Nephron (organoid): ENCODE measurements at regions not wholly inside any gene's neighbourhood (a gene's known extent, or its start where the extent isn't known, plus 50 kb on each side); places are given as distances from the start of the nearest gene placed in this dataset.

Experiments used
- H3K27ac Mint-ChIP-seq, 3 experiments: 2 replicates each; pipeline ENCODE4 v1.8.0; 2020; ENCODE audit warnings: mixed read lengths in 3 of 3, mild to moderate bottlenecking in 2 of 3, moderate library complexity in 1 of 3
- H3K27me3 Mint-ChIP-seq: 2 replicates; pipeline ENCODE4 v1.8.0; 2021; ENCODE audit warnings: low read depth, mild to moderate bottlenecking, moderate library complexity, mixed read lengths
- H3K36me3 Mint-ChIP-seq: 2 replicates; pipeline ENCODE4 v1.8.0; 2020; ENCODE audit warnings: low read depth, mixed read lengths
- H3K4me1 Mint-ChIP-seq: 2 replicates; pipeline ENCODE4 v1.8.0; 2020; ENCODE audit warnings: mixed read lengths
- H3K4me3 Mint-ChIP-seq, 3 experiments: 2 replicates each; pipeline ENCODE4 v1.8.0; 2020; ENCODE audit warnings: mild to moderate bottlenecking in 3 of 3, mixed read lengths in 3 of 3, moderate library complexity in 2 of 3
- H3K9me3 Mint-ChIP-seq: 2 replicates; pipeline ENCODE4 v1.8.0; 2020; ENCODE audit warnings: mixed read lengths
- CTCF ChIP-seq, 3 experiments: fragments of 200-600 bp; sonication (generic); IDR thresholded peaks; one replicate each; pipeline ENCODE4 v1.5.0; 2021; ENCODE audit warnings: antibody characterized with exemption in 3 of 3; ENCODE audit not compliant: unreplicated experiment in 3 of 3

GRCh38 chr20:21575981-21576740 is 62.3 kb upstream of the NKX2-2 start:
- no peaks in the 10 kb centered on the region for H3K36me3 Mint-ChIP-seq

GRCh38 chr20:21575167-21575566 is 61.3 kb upstream of the NKX2-2 start:
- H3K27me3 Mint-ChIP-seq = peaks cover 68% of the 10 kb centered on the region
- H3K4me1 Mint-ChIP-seq = no peaks in the 10 kb centered on the region
- no peak overlapping the region for H3K27ac Mint-ChIP-seq
- no peak for TF ChIP-seq CTCF (IDR thresholded peaks at IDR 0.05; ENCODE audit: unreplicated experiment in 3 of 3)
- no peak overlapping the region for H3K4me3 Mint-ChIP-seq
- H3K9me3 Mint-ChIP-seq = no peaks in the 10 kb centered on the region
- no peaks in the 10 kb centered on the region for H3K36me3 Mint-ChIP-seq

More at GRCh38 chr20:21575981-21576740, 62.3 kb upstream of the NKX2-2 start:
- no peak overlapping the region for H3K27ac Mint-ChIP-seq
- peaks cover 67% of the 10 kb centered on the region for H3K27me3 Mint-ChIP-seq
- H3K9me3 Mint-ChIP-seq = no peaks in the 10 kb centered on the region
- H3K4me3 Mint-ChIP-seq = no peak overlapping the region
- no peak for TF ChIP-seq CTCF (IDR thresholded peaks at IDR 0.05; ENCODE audit: unreplicated experiment in 3 of 3)
- H3K4me1 Mint-ChIP-seq = no peaks in the 10 kb centered on the region

- Mint-ChIP-seq H3K27me3 (peaks cover 70% of the 10 kb centered on the region), H3K4me1 (no peaks in the 10 kb centered on the region), H3K27ac (no peak overlapping the region), H3K9me3 (no peaks in the 10 kb centered on the region), H3K4me3 (no peak overlapping the region), H3K36me3 (no peaks in the 10 kb centered on the region)
- no peak for TF ChIP-seq CTCF (IDR thresholded peaks at IDR 0.05; ENCODE audit: unreplicated experiment in 3 of 3)
These were observed 60.6 kb upstream of the NKX2-2 start for GRCh38 chr20:21574443-21574842.

GRCh38 chr20:21573259-21573658 is 59.4 kb upstream of the NKX2-2 start:
- Mint-ChIP-seq H3K27me3 (peaks cover 73% of the 10 kb centered on the region), H3K27ac (no peak overlapping the region), H3K36me3 (no peaks in the 10 kb centered on the region), H3K4me1 (no peaks in the 10 kb centered on the region), H3K4me3 (no peak overlapping the region), H3K9me3 (no peaks in the 10 kb centered on the region)
- no peak for TF ChIP-seq CTCF (IDR thresholded peaks at IDR 0.05; ENCODE audit: unreplicated experiment in 3 of 3)

- H3K36me3 Mint-ChIP-seq = no peaks in the 10 kb centered on the region
- H3K4me1 Mint-ChIP-seq = no peaks in the 10 kb centered on the region
- no peak overlapping the region for H3K27ac Mint-ChIP-seq
These were observed 58.2 kb upstream of the NKX2-2 start for GRCh38 chr20:21571841-21572690.

More at GRCh38 chr20:21571841-21572690, 58.2 kb upstream of the NKX2-2 start:
- peak; percentile 82 to 90 (median 88) for TF ChIP-seq CTCF (IDR thresholded peaks at IDR 0.05; ENCODE audit: unreplicated experiment in 3 of 3)
- no peak overlapping the region for H3K4me3 Mint-ChIP-seq
- no peaks in the 10 kb centered on the region for H3K9me3 Mint-ChIP-seq
- peaks cover 66% of the 10 kb centered on the region for H3K27me3 Mint-ChIP-seq
